HG02642 (cell line): ENCODE measurements at regions not wholly inside any gene's neighbourhood (a gene's known extent, or its start where the extent isn't known, plus 50 kb on each side); places are given as distances from the start of the nearest gene placed in this dataset.
"Not testable (repeated sequence)": the region's sequence is repeated elsewhere in the genome, so short reads cannot be mapped to it uniquely, and the experiment has no call there.

Experiments used
- ATAC-seq: cut with Tn5 transposase; IDR thresholded peaks from one replicate; pipeline ENCODE4 v1.9.1; 2021; ENCODE audit warnings: mild to moderate bottlenecking; ENCODE audit not compliant: unreplicated experiment, poor library complexity

- not testable (repeated sequence) for ATAC-seq
Measured at GRCh38 chr2:87342175-87342574, 320.5 kb upstream of the PLGLB1 start.

DNA sequence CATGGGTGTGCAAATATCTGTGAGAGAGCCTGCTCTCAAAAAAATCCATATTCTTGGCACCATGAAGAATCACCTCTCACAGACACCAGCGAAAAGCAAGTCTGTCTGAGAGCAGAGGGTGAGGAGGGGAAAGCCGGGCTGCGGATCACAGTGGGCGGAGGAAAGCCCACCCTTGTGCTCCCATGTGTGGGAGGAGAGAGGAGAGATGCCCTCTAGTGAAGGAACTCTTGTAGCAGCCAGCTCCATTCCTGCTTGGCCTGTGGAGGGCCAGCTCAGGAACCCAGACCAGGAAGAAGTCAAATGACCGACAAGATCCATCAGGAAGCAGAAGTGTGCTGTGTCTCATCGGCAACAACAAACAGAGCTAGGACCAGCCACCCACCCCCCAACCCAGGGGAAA is 321.7 kb upstream of the PLGLB1 start:
- ATAC-seq = not testable (repeated sequence)

- ATAC-seq = not testable (repeated sequence)
Measured at GRCh38 chr2:87345283-87345682, 323.6 kb upstream of the PLGLB1 start.

DNA sequence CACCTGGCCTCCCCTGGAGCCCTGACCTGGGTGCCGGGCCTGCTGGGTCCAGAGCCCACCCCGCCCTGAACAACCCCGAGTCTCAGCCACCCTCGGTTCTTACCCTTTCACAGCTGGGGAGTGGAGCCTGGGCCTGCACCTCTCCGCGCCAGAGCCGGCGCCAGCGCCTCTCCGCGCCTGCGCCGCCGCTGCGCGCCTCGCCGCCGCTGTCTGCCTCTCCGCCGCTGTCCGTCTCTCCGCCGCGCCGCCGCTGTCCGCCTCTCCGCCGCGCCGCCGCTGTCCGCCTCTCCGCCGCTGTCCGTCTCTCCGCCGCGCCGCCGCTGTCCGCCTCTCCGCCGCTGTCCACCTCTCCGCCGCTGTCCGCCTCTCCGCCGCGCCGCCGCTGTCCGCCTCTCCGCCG is 326.9 kb upstream of the PLGLB1 start:
- ATAC-seq = not testable (repeated sequence)

GRCh38 chr2:87349006-87349405 is 327.4 kb upstream of the PLGLB1 start:
- not testable (repeated sequence) for ATAC-seq

DNA sequence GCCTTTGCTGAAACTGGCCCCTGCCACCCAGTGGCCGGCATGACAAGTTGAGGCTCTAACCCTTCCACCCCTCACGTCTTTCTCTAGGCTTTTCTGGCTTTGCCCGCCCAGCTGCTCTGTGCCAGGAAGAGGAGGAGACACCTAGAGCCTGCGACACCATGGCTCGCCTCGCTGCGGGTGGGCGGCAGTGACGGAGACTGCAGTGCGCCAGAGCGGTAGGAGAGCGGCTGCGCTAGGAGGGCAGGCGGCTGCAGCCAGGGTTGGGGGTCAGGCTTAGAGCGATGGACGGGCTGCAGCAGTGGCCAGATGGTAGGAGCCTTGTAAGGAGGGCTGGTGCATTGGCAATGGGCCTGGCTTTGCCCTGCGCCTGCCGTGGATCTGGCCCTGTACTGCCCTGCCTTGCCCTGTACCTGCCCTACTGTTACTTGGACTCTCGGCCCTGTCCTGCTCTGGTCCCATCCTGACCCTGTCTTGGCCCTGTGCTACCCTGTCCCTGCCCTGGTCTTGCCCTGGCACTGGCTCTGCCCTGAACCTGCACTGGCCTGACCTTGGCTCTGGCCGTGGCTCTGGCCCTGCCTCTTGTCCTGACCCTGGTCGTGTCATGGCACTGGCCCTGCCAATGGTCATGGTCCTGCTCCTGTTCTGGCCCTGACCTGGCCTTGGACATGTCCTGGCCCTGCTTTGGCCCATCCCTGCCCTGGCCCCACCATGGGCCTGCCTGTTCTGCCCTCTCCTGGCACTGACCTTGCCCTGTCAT is 330.7 kb upstream of the PLGLB1 start:
- not testable (repeated sequence) for ATAC-seq

DNA sequence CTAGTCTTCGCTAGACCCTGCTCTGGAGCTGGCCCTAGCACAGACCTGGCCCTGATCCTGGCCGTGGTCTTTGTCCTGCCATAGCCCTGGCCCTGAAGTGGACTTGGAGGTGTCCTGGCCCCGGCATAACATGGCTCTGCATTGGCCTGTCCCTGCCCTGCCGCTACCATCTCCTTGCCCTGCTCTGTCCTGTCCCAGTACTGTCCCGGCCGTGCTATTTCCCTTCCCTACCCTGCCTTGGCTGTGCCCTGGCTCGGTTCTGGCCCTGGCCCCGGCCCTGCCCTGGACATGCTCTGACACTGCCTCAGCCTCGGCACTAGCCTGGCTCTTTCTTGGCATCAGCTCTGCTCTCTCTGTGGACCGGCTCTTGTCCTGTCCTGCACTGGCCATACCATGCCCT is 331.8 kb upstream of the PLGLB1 start:
- ATAC-seq = not testable (repeated sequence)

DNA sequence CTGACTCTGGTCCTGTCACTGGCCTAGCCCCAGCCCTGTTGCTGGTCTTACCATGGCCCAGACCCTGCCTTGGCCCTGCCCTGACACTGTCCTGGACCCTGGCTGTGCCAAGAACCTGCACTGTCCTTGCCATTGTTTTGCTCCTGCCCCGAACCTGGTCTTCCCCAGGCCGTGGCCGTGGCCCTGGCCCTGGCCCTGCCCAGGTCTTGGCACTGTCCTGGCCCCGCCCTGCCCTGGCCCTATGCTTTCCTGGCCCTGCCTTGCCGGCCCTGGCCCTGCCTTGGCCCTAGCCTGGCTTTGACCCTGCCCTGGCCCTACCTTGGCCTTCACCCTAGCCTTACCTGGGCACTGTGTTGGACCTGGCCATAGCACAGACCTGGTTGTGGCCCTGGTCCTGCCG is 332.5 kb upstream of the PLGLB1 start:
- not testable (repeated sequence) for ATAC-seq

- ATAC-seq = not testable (repeated sequence)
Measured at GRCh38 chr2:87360250-87360649, 338.6 kb upstream of the PLGLB1 start.

DNA sequence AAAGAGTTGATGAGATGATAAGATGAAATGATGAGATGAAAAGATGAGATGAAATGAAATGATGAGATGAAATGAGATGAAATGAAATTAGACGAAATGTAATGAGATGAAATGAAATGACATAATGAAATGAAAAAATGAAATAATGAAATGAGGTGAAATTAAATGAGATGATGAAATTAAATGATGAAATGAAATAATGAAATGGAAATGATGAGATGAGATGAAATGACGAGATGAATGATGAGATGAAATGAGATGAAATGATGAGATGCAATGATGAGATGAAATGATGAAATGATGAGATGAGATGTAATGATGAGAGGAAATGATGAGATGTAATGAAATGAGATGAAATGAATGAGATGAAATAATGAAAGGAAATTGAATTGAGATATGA is 339.3 kb upstream of the PLGLB1 start:
- ATAC-seq = not testable (repeated sequence)

DNA sequence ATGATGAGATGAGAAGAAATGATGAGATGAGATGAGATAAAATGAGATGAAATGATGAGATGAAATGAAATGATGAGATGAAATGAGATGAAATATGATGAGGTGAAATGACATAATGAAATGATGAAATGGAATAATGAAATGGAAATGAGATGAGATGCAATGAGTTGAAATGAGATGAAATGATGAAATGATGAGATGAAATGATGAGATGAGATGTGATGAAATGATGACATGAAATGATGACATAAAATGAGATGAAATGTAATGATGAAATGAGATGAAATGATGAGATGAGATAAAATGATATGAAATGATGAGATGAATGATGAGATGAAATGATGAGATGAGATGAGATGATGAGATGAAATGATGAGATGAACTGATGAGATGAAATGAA is 340.2 kb upstream of the PLGLB1 start:
- ATAC-seq = not testable (repeated sequence)

GRCh38 chr2:87364379-87364778 is 342.7 kb upstream of the PLGLB1 start:
- ATAC-seq = not testable (repeated sequence)

GRCh38 chr2:87365038-87365437 is 343.4 kb upstream of the PLGLB1 start:
- not testable (repeated sequence) for ATAC-seq

DNA sequence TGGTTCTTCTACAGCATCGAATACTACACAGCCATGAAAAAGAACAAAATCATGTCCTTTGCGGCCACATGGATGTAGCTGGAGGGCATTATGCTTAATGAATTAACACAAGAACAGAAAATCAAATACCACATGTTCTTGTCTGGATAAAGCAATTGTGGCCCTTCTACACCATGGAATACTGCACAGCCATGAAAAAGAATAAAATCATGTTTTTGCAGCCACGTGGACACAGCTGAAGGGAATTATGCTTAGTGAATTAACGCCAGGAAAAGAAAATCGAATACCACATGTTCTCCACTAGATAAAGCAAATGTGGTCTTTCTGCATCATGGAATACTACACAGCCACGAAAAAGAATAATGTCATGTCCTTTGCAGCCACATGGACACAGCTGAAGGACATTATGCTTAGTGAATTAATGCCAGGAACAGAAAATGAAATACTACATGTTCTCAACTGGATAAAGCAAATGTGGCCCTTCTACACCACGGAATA is 361.8 kb upstream of the PLGLB2 start:
- not testable (repeated sequence) for ATAC-seq

GRCh38 chr2:87395784-87396183 is 352.1 kb upstream of the PLGLB2 start:
- not testable (repeated sequence) for ATAC-seq

GRCh38 chr2:87396551-87397265 is 351.2 kb upstream of the PLGLB2 start:
- not testable (repeated sequence) for ATAC-seq

DNA sequence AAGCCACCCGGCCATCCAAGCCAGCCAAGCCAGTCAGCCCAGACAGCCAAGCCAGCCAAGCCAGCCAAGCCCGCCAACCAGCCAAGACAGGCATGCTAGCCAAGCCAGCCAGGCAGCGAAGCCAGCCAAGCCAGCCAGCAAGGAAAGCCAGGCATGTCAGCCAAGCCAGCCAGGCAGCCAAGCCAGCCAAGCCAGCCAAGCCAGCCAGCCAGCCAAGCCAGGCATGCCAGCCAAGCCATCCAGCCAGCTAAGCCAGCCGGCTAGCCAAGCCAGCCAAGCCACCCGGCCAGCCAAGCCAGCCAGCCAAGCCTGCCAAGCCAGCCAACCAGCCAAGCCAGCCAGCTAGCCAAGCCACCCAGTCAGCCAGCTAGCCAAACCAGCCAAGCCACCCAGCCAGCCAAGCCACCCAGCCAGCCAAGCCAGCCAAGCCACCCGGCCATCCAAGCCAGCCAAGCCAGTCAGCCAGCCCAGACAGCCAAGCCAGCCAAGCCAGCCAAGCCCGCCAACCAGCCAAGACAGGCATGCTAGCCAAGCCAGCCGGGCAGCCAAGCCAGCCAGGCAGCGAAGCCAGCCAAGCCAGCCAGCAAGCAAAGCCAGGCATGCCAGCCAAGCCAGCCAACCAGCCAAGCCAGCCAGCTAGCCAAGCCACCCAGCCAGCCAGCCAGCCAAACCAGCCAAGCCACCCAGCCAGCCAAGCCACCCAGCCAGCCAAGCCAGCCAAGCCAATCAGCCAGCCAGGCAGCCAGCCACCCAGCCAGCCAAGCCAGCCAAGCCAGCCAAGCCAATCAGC is 350.4 kb upstream of the PLGLB2 start:
- ATAC-seq = not testable (repeated sequence)

- ATAC-seq = not testable (repeated sequence)
Measured at GRCh38 chr2:87398567-87399305, 349.2 kb upstream of the PLGLB2 start.

DNA sequence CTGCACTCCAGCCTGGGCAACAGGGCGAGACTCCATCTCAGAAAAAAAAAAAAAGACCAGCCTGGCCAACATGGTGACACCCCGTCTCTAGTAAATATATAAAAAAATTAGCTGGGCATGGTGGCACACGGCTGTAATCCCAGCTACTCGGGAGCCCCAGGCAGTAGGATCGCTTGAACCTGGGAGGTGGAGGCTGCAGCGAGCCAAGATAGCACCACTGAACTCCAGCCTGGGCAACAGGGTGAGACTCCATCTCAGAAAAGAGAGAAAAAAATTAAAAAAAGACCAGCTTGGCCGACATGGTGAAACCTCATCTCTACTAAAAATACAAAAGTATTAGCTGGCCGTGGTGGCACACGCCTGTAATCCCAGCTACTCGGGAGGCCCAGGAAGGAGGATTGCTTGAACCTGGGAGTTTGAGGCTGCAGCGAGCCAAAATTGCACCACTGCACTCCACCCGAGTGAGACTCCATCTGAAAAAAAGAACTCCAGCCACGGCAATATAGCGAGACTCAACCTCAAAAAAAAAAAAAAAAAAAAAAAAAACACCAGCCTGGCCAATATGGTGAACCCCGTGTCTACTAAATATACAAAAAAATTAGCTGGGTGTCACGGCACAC is 346.1 kb upstream of the PLGLB2 start:
- no peak for ATAC-seq

GRCh38 chr2:87403893-87404175 is 344.1 kb upstream of the PLGLB2 start:
- no peak for ATAC-seq
